GM06990 (cell line): ENCODE measurements at regions not wholly inside any gene's neighbourhood (a gene's known extent, or its start where the extent isn't known, plus 50 kb on each side); places are given as distances from the start of the nearest gene placed in this dataset.

ENCODE experiments used
- DNase-seq: peaks from one replicate; pipeline ENCODE4 v3.0.0-alpha.2; 2011; ENCODE audit not compliant: insufficient read length; ENCODE audit errors: extremely low read depth
- H3K27me3 ChIP-seq: replicated peaks from 2 replicates; pipeline ENCODE4 v1.6.0; 2011; ENCODE audit warnings: low read length; ENCODE audit not compliant: control insufficient read depth, insufficient read depth
- H3K36me3 ChIP-seq: 2 replicates; pipeline ENCODE4 v1.5.1; 2011; ENCODE audit warnings: low read length; ENCODE audit not compliant: control insufficient read depth, insufficient read depth
- H3K4me3 ChIP-seq: replicated peaks from 2 replicates; pipeline ENCODE4 v1.5.1; 2011; ENCODE audit warnings: low read depth, mild to moderate bottlenecking, control low read depth, low read length
- TF ChIP-seq, protein P1 (sequence below): IDR thresholded peaks from 2 replicates; pipeline ENCODE4 v1.5.1; 2011; ENCODE audit warnings: low read length, control low read depth, mild to moderate bottlenecking, inconsistent platforms; ENCODE audit not compliant: insufficient read depth, poor library complexity, severe bottlenecking

DNA sequence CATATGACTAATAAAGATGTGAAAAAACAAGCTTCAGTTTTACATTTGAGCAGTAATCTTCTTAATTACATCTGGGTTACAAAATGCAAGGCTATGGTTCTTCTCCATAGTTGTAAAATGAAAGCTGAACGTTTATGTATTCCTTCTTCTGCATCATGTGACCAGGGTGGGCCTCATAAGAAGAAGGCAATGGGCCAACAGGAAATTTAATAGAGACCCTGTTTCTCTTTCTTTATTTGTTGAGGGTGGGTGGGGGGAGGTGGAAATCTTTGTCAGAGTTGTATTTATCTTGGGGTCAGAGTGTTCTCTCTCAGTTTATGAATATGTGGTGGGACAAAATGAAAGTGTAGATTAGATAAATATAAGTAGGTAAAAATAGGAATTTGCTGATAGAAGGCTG, 418.8 kb downstream of the TLE4 start:
- no peak for DNase-seq
- TF ChIP-seq, protein P1, sequence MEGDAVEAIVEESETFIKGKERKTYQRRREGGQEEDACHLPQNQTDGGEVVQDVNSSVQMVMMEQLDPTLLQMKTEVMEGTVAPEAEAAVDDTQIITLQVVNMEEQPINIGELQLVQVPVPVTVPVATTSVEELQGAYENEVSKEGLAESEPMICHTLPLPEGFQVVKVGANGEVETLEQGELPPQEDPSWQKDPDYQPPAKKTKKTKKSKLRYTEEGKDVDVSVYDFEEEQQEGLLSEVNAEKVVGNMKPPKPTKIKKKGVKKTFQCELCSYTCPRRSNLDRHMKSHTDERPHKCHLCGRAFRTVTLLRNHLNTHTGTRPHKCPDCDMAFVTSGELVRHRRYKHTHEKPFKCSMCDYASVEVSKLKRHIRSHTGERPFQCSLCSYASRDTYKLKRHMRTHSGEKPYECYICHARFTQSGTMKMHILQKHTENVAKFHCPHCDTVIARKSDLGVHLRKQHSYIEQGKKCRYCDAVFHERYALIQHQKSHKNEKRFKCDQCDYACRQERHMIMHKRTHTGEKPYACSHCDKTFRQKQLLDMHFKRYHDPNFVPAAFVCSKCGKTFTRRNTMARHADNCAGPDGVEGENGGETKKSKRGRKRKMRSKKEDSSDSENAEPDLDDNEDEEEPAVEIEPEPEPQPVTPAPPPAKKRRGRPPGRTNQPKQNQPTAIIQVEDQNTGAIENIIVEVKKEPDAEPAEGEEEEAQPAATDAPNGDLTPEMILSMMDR: no peak

DNA sequence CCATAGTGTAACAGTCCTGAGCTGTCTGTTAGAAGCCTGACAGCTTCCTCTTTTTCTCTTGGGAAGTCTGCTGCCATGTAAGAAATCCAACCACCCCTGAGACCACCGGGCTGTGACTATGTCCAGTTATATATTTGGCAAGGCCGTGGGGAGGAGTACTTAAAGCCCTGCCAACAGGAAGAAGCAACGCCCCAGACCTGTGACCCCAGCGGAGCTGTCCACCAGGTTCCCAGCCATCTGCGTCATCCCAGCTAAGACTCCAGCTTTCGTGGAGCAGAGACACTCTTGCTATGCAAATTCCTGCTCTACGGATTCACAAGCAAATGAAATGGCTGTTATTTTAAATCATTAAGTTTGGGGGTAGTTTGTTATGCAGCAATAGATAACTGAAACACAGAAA, 417.3 kb downstream of the TLE4 start:
- Histone ChIP-seq H3K36me3 (no peaks in the 10 kb centered on the region), H3K4me3 (no peak overlapping the region), H3K27me3 (no peaks in the 10 kb centered on the region)
- TF ChIP-seq, protein P1: no peak
- no peak for DNase-seq

More for the DNA sequence above, 418.8 kb downstream of the TLE4 start:
- no peak overlapping the region for H3K4me3 ChIP-seq
- H3K36me3 ChIP-seq: no peaks in the 10 kb centered on the region
- H3K27me3 ChIP-seq: no peaks in the 10 kb centered on the region

DNA sequence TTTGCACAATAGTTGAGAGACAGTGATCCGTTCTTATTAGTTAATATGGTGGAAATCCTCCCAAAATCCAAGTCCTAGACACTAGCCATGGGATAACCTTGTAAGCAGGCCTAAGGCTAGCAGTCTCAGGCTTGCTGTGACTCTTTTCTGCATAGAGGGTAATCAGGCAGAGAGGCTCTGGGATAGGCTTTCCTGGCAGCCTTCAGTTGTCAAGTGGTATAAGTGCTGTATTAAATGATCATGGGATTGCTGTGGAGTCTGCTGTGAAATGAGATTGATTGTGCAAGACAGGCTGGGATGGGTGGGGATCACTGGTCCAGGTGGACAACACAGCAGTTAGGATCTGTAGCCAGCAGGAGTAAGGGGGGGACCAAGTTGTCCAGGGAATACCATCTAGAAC, 416.4 kb downstream of the TLE4 start:
- TF ChIP-seq, protein P1: no peak
- Histone ChIP-seq H3K36me3 (no peaks in the 10 kb centered on the region), H3K4me3 (no peak overlapping the region), H3K27me3 (no peaks in the 10 kb centered on the region)
- no peak for DNase-seq

DNA sequence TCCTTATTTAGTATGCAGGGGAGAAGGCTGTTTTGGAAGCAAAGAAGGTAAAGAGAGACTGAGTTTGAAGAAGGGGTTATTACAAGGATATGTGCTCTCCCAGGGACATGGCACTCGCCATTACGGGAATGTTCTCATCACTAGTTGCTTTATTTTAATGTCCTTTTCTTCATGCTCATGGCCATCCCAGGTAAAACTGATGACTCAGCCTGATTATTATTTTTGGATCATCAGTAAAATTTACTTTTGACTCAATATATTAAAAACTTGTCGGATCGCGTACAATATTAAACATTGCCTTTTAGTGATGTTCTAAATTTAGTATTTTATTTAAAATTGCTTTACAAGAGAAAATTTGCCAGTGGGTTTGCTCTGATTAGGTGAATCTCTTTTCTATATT, 414.7 kb downstream of the TLE4 start:
- DNase-seq: no peak

DNA sequence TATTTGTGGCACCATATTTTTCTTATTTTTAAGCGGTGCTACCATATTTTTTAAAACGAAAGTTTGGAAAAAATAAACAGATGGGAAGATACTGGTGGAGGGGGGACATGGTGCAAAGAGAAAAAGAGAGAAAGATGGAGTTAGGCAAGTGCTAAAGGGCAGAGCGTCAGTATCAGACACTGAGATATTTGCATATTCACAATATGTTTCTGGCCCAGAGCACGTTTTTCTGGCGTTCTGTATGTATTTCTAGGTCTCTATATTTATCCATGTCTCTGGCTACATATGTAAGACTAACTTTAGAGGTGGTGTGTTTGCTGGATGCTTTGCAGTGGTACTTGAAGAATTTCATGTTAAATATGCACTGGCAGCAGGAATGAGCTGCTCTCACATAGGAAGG, 414.0 kb downstream of the TLE4 start:
- Histone ChIP-seq H3K4me3 (no peak overlapping the region), H3K36me3 (no peaks in the 10 kb centered on the region), H3K27me3 (no peaks in the 10 kb centered on the region)
- TF ChIP-seq, protein P1: no peak
- no peak for DNase-seq

More for the DNA sequence above, 414.7 kb downstream of the TLE4 start:
- H3K4me3 ChIP-seq: no peak overlapping the region
- no peaks in the 10 kb centered on the region for H3K36me3 ChIP-seq
- no peaks in the 10 kb centered on the region for H3K27me3 ChIP-seq
- TF ChIP-seq, protein P1: no peak

DNA sequence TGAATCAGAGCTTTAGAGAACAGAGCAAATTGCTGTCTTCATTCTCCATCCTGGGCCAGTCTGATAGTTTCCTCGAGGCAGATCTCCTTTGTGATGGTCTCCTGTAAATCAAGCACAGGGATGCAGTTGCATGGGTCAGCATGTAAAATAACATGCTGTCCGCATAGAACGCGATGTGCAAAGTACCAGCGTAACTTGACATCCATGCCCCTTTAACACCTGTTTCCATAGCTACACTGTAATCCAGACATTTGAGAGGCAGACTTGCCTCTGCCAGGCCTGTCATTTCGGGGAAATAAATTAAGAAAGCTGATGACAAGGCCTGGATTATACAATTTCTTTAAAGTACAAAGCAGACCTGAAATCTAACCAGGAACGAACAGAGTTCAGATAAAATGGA, 413.5 kb downstream of the TLE4 start:
- no peak for DNase-seq
- Histone ChIP-seq H3K4me3 (no peak overlapping the region), H3K27me3 (no peaks in the 10 kb centered on the region), H3K36me3 (no peaks in the 10 kb centered on the region)
- TF ChIP-seq, protein P1: no peak
